NT2/D1 (cell line): ENCODE measurements at regions not wholly inside any gene's neighbourhood (a gene's known extent, or its start where the extent isn't known, plus 50 kb on each side); places are given as distances from the start of the nearest gene placed in this dataset.

Source experiments
- DNase-seq: peaks from one replicate; pipeline ENCODE4 v3.0.0-alpha.2; 2011; ENCODE audit warnings: low read depth, low spot score
- H3K27me3 ChIP-seq: 2 replicates; pipeline ENCODE4 v1.6.0; 2011; ENCODE audit warnings: mild to moderate bottlenecking; ENCODE audit not compliant: insufficient read length, insufficient read depth
- H3K36me3 ChIP-seq: 2 replicates; pipeline ENCODE4 v1.6.1; 2011; ENCODE audit warnings: mild to moderate bottlenecking, low read length, mixed read lengths; ENCODE audit not compliant: insufficient read depth, insufficient read length
- H3K4me1 ChIP-seq: 2 replicates; pipeline ENCODE4 v1.5.1; 2011; ENCODE audit not compliant: insufficient read depth, insufficient read length
- H3K4me3 ChIP-seq: 2 replicates; pipeline ENCODE4 v1.5.1; 2011; ENCODE audit warnings: low read depth; ENCODE audit not compliant: insufficient read length
- H3K9ac ChIP-seq: 2 replicates; pipeline ENCODE4 v1.6.0; 2011; ENCODE audit warnings: low read depth; ENCODE audit not compliant: insufficient read length
- H3K9me3 ChIP-seq: 2 replicates; pipeline ENCODE4 v1.5.1; 2011; ENCODE audit warnings: mild to moderate bottlenecking, low read length; ENCODE audit not compliant: insufficient read depth
- SUZ12 ChIP-seq: IDR thresholded peaks from 2 replicates; pipeline ENCODE4 v1.6.1; 2011; ENCODE audit not compliant: insufficient read length, insufficient read depth; ENCODE audit errors: extremely low read depth
- YY1 ChIP-seq: IDR thresholded peaks from 2 replicates; pipeline ENCODE4 v1.6.1; 2011; ENCODE audit not compliant: insufficient read length, insufficient read depth
- ZNF274 ChIP-seq: IDR thresholded peaks from 2 replicates; pipeline ENCODE4 v1.6.1; 2011; ENCODE audit warnings: mild to moderate bottlenecking, low read depth, low read length

DNA sequence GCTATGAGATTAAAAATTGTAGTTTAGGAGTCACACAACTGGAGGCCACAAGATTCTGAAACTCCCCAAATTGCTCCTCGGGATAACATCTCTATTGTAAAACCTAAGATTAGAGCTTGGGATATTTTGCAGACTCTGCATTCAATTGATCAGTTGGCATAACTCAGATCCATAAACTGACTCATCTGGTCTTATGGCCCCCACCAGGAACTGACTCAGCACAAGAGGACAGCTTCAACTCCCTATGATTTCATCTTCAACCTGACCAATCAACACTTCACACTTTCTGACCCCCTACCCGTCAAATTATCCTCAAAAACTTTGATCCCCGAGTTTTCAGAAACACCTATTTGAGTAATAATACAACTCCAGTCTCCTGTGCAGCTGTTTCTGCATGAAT, 257.3 kb downstream of the HAO1 start:
- Histone ChIP-seq H3K36me3 (no peaks in the 10 kb centered on the region), H3K27me3 (no peaks in the 10 kb centered on the region), H3K9ac (no peak overlapping the region), H3K4me3 (no peak overlapping the region), H3K4me1 (no peaks in the 10 kb centered on the region), H3K9me3 (no peaks in the 10 kb centered on the region)
- TF ChIP-seq YY1 (no peak), SUZ12 (no peak), ZNF274 (no peak)
- DNase-seq = no peak

DNA sequence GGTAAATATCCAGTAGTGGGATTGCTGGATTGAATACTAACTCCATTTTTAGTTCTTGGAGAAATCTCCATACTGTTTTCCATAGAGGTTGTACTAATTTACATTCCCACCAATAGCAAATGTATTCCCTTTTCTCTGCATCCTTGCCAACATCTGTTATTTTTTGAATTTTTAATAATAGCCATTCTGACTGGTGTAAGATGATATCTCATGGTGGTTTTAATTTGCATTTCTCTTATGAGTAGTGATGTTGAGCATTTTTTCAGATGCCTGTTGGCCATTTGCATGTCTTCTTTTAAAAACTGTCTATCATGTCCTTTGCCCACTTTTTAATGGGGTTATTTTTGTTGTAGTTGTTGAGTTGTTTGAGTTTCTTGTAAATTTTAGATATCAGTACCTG, 253.2 kb downstream of the HAO1 start:
- Histone ChIP-seq H3K27me3 (no peaks in the 10 kb centered on the region), H3K36me3 (no peaks in the 10 kb centered on the region), H3K9ac (no peak overlapping the region), H3K4me3 (no peak overlapping the region), H3K9me3 (no peaks in the 10 kb centered on the region), H3K4me1 (no peaks in the 10 kb centered on the region)
- no peak for DNase-seq
- no peak for TF ChIP-seq ZNF274
- no peak for TF ChIP-seq YY1
- no peak for TF ChIP-seq SUZ12

DNA sequence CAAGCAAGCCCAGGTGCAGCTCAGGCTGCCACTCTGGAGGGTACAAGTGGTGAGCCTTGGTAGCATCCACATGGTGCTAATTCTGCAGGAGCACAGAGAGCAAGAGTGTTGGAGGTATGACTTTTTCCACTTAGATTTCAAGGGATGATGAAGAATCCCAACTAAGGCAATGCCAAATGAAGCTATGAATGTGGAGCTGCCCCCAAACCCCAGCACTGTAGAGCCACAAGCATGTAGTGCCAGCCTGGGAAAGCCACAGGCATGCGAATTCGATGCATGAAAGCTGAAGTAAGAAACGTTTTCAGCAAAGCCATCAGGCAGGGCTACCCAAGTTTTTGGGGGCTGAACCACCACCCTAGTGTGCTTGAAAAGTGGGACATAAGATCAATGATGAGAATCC, 251.1 kb downstream of the HAO1 start:
- TF ChIP-seq ZNF274 (no peak), SUZ12 (no peak), YY1 (no peak)
- DNase-seq = no peak
- Histone ChIP-seq H3K4me3 (no peak overlapping the region), H3K4me1 (no peaks in the 10 kb centered on the region), H3K9me3 (no peaks in the 10 kb centered on the region), H3K36me3 (no peaks in the 10 kb centered on the region), H3K9ac (no peak overlapping the region), H3K27me3 (no peaks in the 10 kb centered on the region)

DNA sequence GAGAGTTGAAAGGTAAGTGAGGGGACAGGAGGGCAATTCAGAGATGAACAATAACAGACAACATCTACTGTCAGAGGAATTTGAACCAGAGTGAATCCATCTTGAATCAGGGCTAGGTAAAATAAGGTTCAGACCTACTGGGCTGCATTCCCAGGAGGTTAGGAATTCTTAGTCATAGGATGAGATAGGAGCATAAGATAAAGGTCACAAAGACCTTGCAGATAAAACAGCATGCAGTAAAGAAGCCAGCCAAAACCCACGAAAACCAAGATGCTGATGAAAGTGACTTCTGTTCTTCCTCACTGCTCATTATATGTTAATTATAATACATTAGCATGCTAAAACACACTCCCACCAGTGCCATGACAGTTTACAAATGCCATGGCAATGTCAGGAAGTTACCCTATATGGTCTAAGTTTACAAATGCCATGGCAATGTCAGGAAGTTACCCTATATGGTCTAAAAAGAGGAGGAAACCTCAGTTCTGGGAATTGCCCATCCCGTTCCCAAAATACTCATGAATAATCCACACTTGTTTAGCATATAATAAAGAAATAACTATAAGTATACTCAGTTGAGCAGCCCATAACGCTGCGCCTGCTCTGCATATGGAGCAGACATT, 248.5 kb downstream of the HAO1 start:
- Histone ChIP-seq H3K27me3 (no peaks in the 10 kb centered on the region), H3K9ac (no peak overlapping the region), H3K9me3 (no peaks in the 10 kb centered on the region), H3K4me1 (no peaks in the 10 kb centered on the region), H3K4me3 (no peak overlapping the region), H3K36me3 (no peaks in the 10 kb centered on the region)
- TF ChIP-seq ZNF274 (no peak), YY1 (no peak), SUZ12 (no peak)
- DNase-seq = no peak

DNA sequence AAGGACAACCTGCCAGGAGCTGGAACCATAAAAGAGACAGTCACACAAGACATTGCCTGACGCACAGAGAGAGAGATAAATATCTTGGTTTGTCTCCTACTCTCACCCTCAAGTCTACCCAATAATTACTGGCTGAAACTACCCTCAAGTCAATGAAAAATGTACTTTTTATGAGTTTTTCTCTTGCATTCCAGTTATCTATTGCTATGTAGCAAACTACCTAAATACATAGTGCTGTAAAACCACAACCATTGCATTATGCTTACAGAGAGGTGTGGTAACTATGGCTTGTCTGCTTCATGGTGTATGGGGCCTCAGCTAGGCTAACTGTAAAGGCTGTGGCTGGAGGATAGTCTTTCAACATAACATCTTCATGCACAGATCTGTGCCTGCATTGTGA, 247.8 kb downstream of the HAO1 start:
- TF ChIP-seq SUZ12 = no peak
- no peaks in the 10 kb centered on the region for H3K27me3 ChIP-seq
- no peak for DNase-seq

DNA sequence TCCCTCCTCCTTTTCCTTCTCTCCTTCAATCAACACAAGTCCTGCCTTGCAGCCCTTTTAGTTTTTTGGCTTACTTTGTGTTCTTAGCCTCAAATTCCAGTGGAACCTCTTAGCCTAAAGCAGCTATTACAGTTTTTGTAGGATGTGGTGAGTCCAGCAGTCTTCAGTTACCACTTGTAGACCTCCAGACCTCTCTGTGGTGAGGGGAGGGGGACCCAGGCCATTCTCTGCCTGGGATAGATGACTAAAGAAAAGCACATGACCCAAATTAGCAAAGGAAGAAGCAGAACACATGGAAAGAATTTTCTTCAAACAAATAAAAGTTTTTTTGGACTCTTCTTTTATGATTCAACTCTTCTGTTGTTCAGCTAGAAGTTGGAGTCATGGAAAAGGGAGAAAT, 246.5 kb downstream of the HAO1 start:
- no peak for TF ChIP-seq ZNF274
- TF ChIP-seq YY1 = no peak
- TF ChIP-seq SUZ12 = no peak
- Histone ChIP-seq H3K27me3 (no peaks in the 10 kb centered on the region), H3K36me3 (no peaks in the 10 kb centered on the region), H3K4me1 (no peaks in the 10 kb centered on the region), H3K4me3 (no peak overlapping the region), H3K9ac (no peak overlapping the region), H3K9me3 (no peaks in the 10 kb centered on the region)
- no peak for DNase-seq

More for the DNA sequence above, 247.8 kb downstream of the HAO1 start:
- Histone ChIP-seq H3K36me3 (no peaks in the 10 kb centered on the region), H3K9me3 (no peaks in the 10 kb centered on the region), H3K4me1 (no peaks in the 10 kb centered on the region), H3K9ac (no peak overlapping the region), H3K4me3 (no peak overlapping the region)

DNA sequence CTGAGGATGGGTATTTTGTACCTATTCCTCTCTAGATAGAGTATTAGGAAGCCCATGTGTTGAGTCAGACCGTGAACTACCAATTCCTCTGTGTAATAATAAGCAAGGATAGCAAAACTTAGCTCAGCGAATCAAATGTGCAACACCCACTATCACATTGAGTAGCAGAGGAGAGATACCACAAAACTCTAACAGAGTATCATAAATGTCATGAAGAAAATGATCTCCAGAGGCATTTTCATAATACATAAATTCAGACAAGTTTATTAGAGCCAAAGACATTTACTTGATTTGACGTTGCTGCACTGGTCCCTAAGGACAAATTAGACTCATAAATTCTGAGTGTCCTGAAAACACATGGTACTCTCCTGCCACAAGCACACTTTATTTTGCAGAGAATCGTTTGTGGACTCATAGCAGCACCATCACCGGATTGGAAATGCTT, 245.2 kb downstream of the HAO1 start:
- Histone ChIP-seq H3K9ac (no peak overlapping the region), H3K27me3 (no peaks in the 10 kb centered on the region), H3K36me3 (no peaks in the 10 kb centered on the region), H3K9me3 (no peaks in the 10 kb centered on the region), H3K4me1 (no peaks in the 10 kb centered on the region), H3K4me3 (no peak overlapping the region)
- no peak for TF ChIP-seq YY1
- TF ChIP-seq SUZ12 = no peak
- TF ChIP-seq ZNF274 = no peak
- no peak for DNase-seq

DNA sequence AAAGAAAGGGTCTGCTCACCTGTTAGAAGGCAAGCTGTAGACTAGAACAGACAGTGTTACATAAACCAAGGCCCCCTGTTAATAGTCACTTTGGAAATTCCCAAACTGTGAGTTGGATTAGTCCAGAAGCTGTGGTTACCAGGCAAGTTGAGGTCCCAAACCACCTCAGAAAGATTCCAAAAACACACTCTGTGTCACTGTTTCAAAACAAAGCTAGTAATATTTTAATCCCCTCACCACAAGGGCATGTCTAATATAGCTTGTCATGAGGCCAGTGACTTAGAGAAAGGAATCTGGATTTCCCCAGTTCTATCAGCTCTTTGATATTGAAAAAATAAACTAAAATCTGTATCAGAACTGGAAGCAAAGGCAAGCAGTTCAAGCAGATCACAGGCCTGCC, 244.6 kb downstream of the HAO1 start:
- H3K27me3 ChIP-seq = no peaks in the 10 kb centered on the region
- TF ChIP-seq ZNF274 (no peak), YY1 (no peak), SUZ12 (no peak)
- no peaks in the 10 kb centered on the region for H3K9me3 ChIP-seq
- no peaks in the 10 kb centered on the region for H3K4me1 ChIP-seq
- H3K4me3 ChIP-seq = no peak overlapping the region
- H3K9ac ChIP-seq = no peak overlapping the region
- DNase-seq = no peak
- no peaks in the 10 kb centered on the region for H3K36me3 ChIP-seq
